Osteocyte (in vitro differentiated cells): ENCODE measurements at regions not wholly inside any gene's neighbourhood (a gene's known extent, or its start where the extent isn't known, plus 50 kb on each side); places are given as distances from the start of the nearest gene placed in this dataset.
"Not testable (repeated sequence)": the region's sequence is repeated elsewhere in the genome, so short reads cannot be mapped to it uniquely, and the experiment has no call there.

Experiments
- DNase-seq: peaks from one replicate; pipeline ENCODE4 v3.0.0; 2021; ENCODE audit warnings: mixed read lengths; ENCODE audit not compliant: unreplicated experiment; ENCODE audit errors: extremely low spot score
- H3K27ac Mint-ChIP-seq: one replicate; pipeline ENCODE4 v1.8.0; 2021; ENCODE audit warnings: mild to moderate bottlenecking, mixed read lengths; ENCODE audit not compliant: unreplicated experiment
- H3K27me3 Mint-ChIP-seq: one replicate; pipeline ENCODE4 v1.8.0; 2021; ENCODE audit warnings: mixed read lengths; ENCODE audit not compliant: unreplicated experiment
- H3K36me3 Mint-ChIP-seq: one replicate; pipeline ENCODE4 v1.8.0; 2021; ENCODE audit warnings: mixed read lengths; ENCODE audit not compliant: unreplicated experiment
- H3K4me1 Mint-ChIP-seq: one replicate; pipeline ENCODE4 v1.8.0; 2021; ENCODE audit warnings: mixed read lengths; ENCODE audit not compliant: unreplicated experiment
- H3K4me3 Mint-ChIP-seq: one replicate; pipeline ENCODE4 v1.8.0; 2021; ENCODE audit warnings: mild to moderate bottlenecking, moderate library complexity, mixed read lengths; ENCODE audit not compliant: unreplicated experiment
- H3K9me3 Mint-ChIP-seq: one replicate; pipeline ENCODE4 v1.8.0; 2021; ENCODE audit warnings: mixed read lengths; ENCODE audit not compliant: unreplicated experiment
- TF ChIP-seq, protein P1 (sequence below): fragments of 200-600 bp; sonication (generic); IDR thresholded peaks from 2 replicates; pipeline ENCODE4 v1.5.0; 2021; ENCODE audit warnings: antibody characterized with exemption, mild to moderate bottlenecking, moderate library complexity

DNA sequence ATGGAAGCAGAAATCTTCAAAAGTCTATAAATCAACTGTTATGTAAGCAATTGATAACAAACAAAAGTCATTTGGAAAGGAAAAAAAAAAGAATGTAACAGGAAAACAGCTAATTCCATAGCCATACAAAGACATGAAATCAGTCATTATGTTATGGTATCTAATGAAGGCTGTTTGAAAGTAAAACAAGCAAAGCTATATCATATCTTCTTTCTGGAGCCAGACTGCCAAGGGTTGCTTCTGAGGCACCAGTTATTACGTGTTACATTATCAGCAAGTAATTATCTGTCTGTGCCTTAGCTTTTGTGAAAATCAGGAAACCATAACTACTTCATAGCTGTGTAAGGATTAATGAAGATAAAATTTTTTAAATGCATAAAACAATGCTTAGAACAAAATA, 480.2 kb downstream of the FAT4 start:
- H3K4me3 Mint-ChIP-seq = no peak overlapping the region
- no peaks in the 10 kb centered on the region for H3K9me3 Mint-ChIP-seq
- H3K27me3 Mint-ChIP-seq = no peaks in the 10 kb centered on the region
- TF ChIP-seq, protein P1, sequence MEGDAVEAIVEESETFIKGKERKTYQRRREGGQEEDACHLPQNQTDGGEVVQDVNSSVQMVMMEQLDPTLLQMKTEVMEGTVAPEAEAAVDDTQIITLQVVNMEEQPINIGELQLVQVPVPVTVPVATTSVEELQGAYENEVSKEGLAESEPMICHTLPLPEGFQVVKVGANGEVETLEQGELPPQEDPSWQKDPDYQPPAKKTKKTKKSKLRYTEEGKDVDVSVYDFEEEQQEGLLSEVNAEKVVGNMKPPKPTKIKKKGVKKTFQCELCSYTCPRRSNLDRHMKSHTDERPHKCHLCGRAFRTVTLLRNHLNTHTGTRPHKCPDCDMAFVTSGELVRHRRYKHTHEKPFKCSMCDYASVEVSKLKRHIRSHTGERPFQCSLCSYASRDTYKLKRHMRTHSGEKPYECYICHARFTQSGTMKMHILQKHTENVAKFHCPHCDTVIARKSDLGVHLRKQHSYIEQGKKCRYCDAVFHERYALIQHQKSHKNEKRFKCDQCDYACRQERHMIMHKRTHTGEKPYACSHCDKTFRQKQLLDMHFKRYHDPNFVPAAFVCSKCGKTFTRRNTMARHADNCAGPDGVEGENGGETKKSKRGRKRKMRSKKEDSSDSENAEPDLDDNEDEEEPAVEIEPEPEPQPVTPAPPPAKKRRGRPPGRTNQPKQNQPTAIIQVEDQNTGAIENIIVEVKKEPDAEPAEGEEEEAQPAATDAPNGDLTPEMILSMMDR = no peak
- no peak for DNase-seq
- H3K4me1 Mint-ChIP-seq = peaks cover 16% of the 10 kb centered on the region
- no peak overlapping the region for H3K27ac Mint-ChIP-seq
- H3K36me3 Mint-ChIP-seq = no peaks in the 10 kb centered on the region

DNA sequence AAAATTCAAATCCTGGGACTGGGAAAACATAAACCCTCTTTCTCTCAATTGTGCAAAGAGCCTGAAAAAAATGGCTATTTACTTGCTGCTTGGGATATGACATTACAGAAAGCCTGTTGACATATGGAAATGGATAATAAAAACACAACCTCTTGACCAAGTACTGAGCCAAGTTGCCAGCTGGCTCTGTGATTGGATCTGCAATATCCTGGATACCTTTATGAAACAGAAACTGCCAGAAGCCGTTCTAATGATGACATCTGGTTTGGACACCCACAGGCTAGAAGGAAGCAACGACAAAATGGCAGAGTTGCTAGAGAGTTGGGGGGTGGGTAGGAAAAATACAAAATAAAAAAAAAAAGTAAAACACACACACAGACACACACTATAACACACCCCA, 481.4 kb downstream of the FAT4 start:
- H3K27ac Mint-ChIP-seq = no peak overlapping the region
- H3K4me1 Mint-ChIP-seq = peaks cover 15% of the 10 kb centered on the region
- H3K9me3 Mint-ChIP-seq = no peaks in the 10 kb centered on the region
- H3K36me3 Mint-ChIP-seq = no peaks in the 10 kb centered on the region
- no peak for DNase-seq
- H3K4me3 Mint-ChIP-seq = no peak overlapping the region
- no peaks in the 10 kb centered on the region for H3K27me3 Mint-ChIP-seq
- TF ChIP-seq, protein P1 = no peak

DNA sequence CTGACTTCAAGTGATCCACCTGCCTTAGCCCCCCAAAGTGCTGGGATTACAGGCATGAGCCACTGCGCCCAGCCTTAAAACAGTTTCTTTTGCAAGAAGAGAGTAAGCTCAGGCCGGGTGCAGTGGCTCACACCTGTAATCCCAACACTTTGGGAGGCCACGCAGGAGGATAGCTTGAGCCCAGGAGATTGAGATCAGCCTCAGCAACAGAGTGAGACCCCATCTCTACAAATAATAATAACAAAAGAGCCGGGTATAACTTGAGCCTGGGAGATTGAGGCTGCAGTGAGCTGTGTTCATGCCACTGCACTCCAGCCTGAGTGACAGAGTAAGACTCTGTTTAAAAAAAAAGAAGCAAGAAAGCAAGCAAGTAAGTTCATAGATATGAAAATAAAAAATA, 482.9 kb downstream of the FAT4 start:
- not testable (repeated sequence) for H3K9me3 Mint-ChIP-seq, DNase-seq, H3K36me3 Mint-ChIP-seq, H3K27me3 Mint-ChIP-seq, H3K4me3 Mint-ChIP-seq, H3K27ac Mint-ChIP-seq
- peaks cover 11% of the 10 kb centered on the region for H3K4me1 Mint-ChIP-seq

DNA sequence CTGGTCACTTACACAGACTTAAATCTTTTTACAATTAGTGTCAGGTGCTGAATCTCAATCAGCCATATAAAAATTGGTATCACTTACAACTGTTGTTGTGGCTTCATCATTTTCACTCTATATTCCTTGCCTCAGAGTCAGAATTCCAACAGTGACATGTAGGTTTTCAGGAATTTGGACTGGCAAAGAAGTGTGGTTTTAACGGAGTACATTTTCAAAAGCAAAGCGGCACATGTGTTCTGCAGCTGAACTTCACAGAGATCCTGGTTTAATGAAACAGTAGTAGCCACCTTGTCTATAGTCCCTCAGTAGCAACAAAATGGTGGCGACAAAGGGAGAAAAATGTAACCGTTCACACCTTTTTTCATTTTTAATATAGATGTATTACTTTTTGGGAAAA, 486.6 kb downstream of the FAT4 start:
- no peak for DNase-seq
- no peaks in the 10 kb centered on the region for H3K36me3 Mint-ChIP-seq
- H3K4me3 Mint-ChIP-seq = no peak overlapping the region

DNA sequence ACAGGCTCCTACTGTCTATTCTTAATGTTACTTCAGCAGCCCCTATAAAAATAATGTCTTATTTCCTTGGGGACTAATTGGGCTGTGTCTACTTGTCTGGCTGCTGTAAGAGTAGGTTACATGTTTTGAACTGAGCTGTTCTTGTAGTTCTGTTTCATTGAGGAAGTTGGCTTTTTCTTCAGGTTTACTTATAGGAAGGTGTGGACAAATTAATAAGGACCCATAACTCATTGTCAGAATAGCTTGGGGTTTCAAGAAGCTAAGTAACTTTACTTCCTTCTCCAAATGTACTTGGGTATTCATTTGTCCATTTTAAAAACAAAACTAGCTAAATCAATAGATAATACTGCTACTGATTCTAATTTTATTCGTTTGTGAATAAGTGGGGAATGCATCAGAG, 487.2 kb downstream of the FAT4 start:
- TF ChIP-seq, protein P1 = no peak
- H3K4me1 Mint-ChIP-seq = peaks cover 1% of the 10 kb centered on the region
- H3K4me3 Mint-ChIP-seq = no peak overlapping the region
- H3K27ac Mint-ChIP-seq = no peak overlapping the region
- H3K9me3 Mint-ChIP-seq = no peaks in the 10 kb centered on the region
- no peak for DNase-seq
- no peaks in the 10 kb centered on the region for H3K27me3 Mint-ChIP-seq
- no peaks in the 10 kb centered on the region for H3K36me3 Mint-ChIP-seq

More for the DNA sequence above, 486.6 kb downstream of the FAT4 start:
- H3K27me3 Mint-ChIP-seq = no peaks in the 10 kb centered on the region
- H3K9me3 Mint-ChIP-seq = no peaks in the 10 kb centered on the region
- peaks cover 2% of the 10 kb centered on the region for H3K4me1 Mint-ChIP-seq
- no peak overlapping the region for H3K27ac Mint-ChIP-seq
- TF ChIP-seq, protein P1 = no peak

DNA sequence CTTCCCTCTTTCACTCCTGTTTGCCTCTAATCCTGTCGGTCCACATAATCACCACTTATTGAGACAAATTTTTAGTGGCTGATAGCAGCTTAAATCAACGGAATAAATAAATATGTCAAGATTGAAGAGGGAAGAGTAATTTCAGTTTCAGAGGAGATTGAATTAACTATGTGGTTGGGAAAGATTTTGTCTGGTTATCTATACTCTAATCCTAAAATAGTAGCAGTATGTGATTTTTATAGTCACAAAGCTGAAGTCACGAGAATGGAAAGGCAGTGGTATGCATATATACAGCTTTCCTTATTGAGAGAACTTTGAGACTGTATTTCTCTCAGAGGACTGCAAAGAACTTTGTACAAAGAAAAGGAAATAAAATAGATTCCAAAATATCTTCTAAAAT, 493.3 kb downstream of the FAT4 start:
- TF ChIP-seq, protein P1 = no peak
- Mint-ChIP-seq H3K4me3 (no peak overlapping the region), H3K36me3 (no peaks in the 10 kb centered on the region), H3K27ac (no peak overlapping the region), H3K4me1 (peaks cover 2% of the 10 kb centered on the region), H3K9me3 (no peaks in the 10 kb centered on the region), H3K27me3 (no peaks in the 10 kb centered on the region)
- no peak for DNase-seq
